K562 (cell line): ENCODE measurements at regions not wholly inside any gene's neighbourhood (a gene's known extent, or its start where the extent isn't known, plus 50 kb on each side); places are given as distances from the start of the nearest gene placed in this dataset.

Source experiments
- ATAC-seq: fragments of 200-7000 bp; cut with Tn5 transposase; 3 replicates; pipeline ENCODE4 v1.9.1; 2020; ENCODE audit warnings: moderate library complexity
- BruUV-seq: library from RNA; stranded (reverse); fragments of 400-500 nt; replicated peaks from 2 replicates; lab custom pipeline; 2021; lab: Mats Ljungman, UMichigan
- CTCF ChIA-PET: fragments of 300-600 bp; formaldehyde crosslinking; extraction: SDS; loops from one replicate; lab custom pipeline; 2021; ENCODE audit warnings: low intra/inter-chr PET ratio; lab: Yijun Ruan, JAX
- POLR2A ChIA-PET: fragments of 300-600, 350-650 bp; sonication (Branson Sonifier 250); formaldehyde crosslinking; extraction: SDS; loops from one replicate; lab custom pipeline; 2021; ENCODE audit warnings: antibody characterized with exemption, inconsistent platforms; lab: Yijun Ruan, JAX
- DNase-seq, 4 experiments: peaks; one replicate each; pipeline versions ENCODE4 v3.0.0 to v3.0.0-alpha.2; 2011 to 2018; ENCODE audit warnings: low spot score in 3 of 4, mixed read lengths in 3 of 4; ENCODE audit errors: extremely low read depth in 1 of 4
- FAIRE-seq: peaks from 2 replicates; lab custom pipeline; 2011; peaks lifted over from hg19 to GRCh38; lab: Jason Lieb, UNC
- H2AFZ ChIP-seq: 2 replicates; pipeline ENCODE4 v1.6.0; 2011; ENCODE audit warnings: low read depth, low read length, control low read depth, inconsistent platforms
- H3K27ac ChIP-seq: fragments of 200-600 bp; 3 replicates; pipeline ENCODE4 v1.8.0; 2011; ENCODE audit warnings: low read depth, mild to moderate bottlenecking, control low read depth, inconsistent platforms, low read length, moderate library complexity, mixed read lengths; ENCODE audit errors: extremely low read depth
- H3K27me3 ChIP-seq, 2 experiments: fragments of 300-600 bp in 1 of 2; 2 replicates in 1 of 2; 3 replicates in 1 of 2; pipeline versions ENCODE4 v1.6.0 to v1.8.0; 2011; ENCODE audit warnings: inconsistent platforms in 2 of 2, low read length in 2 of 2, mild to moderate bottlenecking in 1 of 2, mixed read lengths in 1 of 2, moderate library complexity in 1 of 2; ENCODE audit not compliant: control insufficient read depth in 2 of 2, insufficient read depth in 2 of 2
- H3K36me3 ChIP-seq: fragments of 300-600 bp; 3 replicates; pipeline ENCODE4 v1.8.0; 2011; ENCODE audit warnings: mild to moderate bottlenecking, low read length, inconsistent platforms; ENCODE audit not compliant: control insufficient read depth, insufficient read depth
- H3K4me1 ChIP-seq, 2 experiments: fragments of 200-600 bp in 1 of 2; replicated peaks in 1 of 2; 2 replicates in 1 of 2; 3 replicates in 1 of 2; pipeline versions ENCODE4 v1.5.1 to v1.8.0; 2011; ENCODE audit warnings: inconsistent platforms in 2 of 2, low read length in 2 of 2, mild to moderate bottlenecking in 1 of 2, mixed read lengths in 1 of 2, moderate library complexity in 1 of 2; ENCODE audit not compliant: control insufficient read depth in 2 of 2, insufficient read depth in 2 of 2
- H3K4me2 ChIP-seq: 2 replicates; pipeline ENCODE4 v1.6.1; 2011; ENCODE audit warnings: low read length, control low read depth, inconsistent platforms, mixed read lengths; ENCODE audit not compliant: insufficient read depth
- H3K4me3 ChIP-seq: fragments of 200-600 bp; sonication (generic), shearing (Covaris generic); 2 replicates; pipeline ENCODE4 v1.5.1; 2016; ENCODE audit warnings: control low read depth, inconsistent platforms
- H3K79me2 ChIP-seq: fragments of 200-600 bp; 3 replicates; pipeline ENCODE4 v1.8.0; 2011; ENCODE audit warnings: low read length, inconsistent platforms; ENCODE audit not compliant: control insufficient read depth, insufficient read depth
- H3K9ac ChIP-seq, 2 experiments: 2 replicates each; pipeline versions ENCODE4 v1.6.0 to v1.6.1; 2011; ENCODE audit warnings: low read depth in 2 of 2, low read length in 2 of 2, control low read depth in 1 of 2, inconsistent platforms in 1 of 2, mild to moderate bottlenecking in 1 of 2, mixed read lengths in 1 of 2; ENCODE audit not compliant: insufficient read depth in 1 of 2
- H3K9me1 ChIP-seq: one replicate; pipeline ENCODE4 v1.6.0; 2011; ENCODE audit warnings: inconsistent platforms, mild to moderate bottlenecking, low read length, moderate library complexity; ENCODE audit not compliant: control insufficient read depth, insufficient read depth
- H3K9me3 ChIP-seq: replicated peaks from 2 replicates; pipeline ENCODE4 v1.5.1; 2011; ENCODE audit warnings: low read depth, low read length, inconsistent platforms; ENCODE audit not compliant: control insufficient read depth, insufficient read depth
- H4K20me1 ChIP-seq: replicated peaks from 2 replicates; pipeline ENCODE4 v1.6.1; 2011; ENCODE audit warnings: low read length, inconsistent platforms, mixed read lengths; ENCODE audit not compliant: control insufficient read depth, insufficient read depth
- HDAC8 ChIP-seq: fragments of 450-650 bp; IDR thresholded peaks from 2 replicates; pipeline ENCODE4 v1.6.1; 2016; ENCODE audit warnings: mild to moderate bottlenecking, missing genetic modification characterization, moderate library complexity, missing compliant biosample characterization
- KDM1A ChIP-seq, 2 experiments: fragments of 450-650 bp; IDR thresholded peaks; 2 replicates each; pipeline ENCODE4 v1.6.1; 2016; ENCODE audit warnings: mild to moderate bottlenecking in 2 of 2
- SAFB2 ChIP-seq: fragments of 200-400 bp; formaldehyde crosslinking; IDR thresholded peaks from 2 replicates; pipeline ENCODE4 v1.6.1; 2018; ENCODE audit warnings: borderline replicate concordance, low read length, low read depth, moderate library complexity; ENCODE audit not compliant: severe bottlenecking
- SUPT5H ChIP-seq: fragments of 450-650 bp; IDR thresholded peaks from 2 replicates; pipeline ENCODE4 v1.6.1; 2016
- ZNF347 ChIP-seq: fragments of 450-650 bp; formaldehyde crosslinking; IDR thresholded peaks from 2 replicates; pipeline ENCODE4 v1.4.0; 2020; ENCODE audit warnings: low read depth, mild to moderate bottlenecking, moderate library complexity
- WGBS: fragments of 100-300 bp; shearing (Covaris generic); methylation state at CpG from one replicate; pipeline ENCODE4 v1.1.6; 2016; ENCODE audit warnings: low coverage, mixed read lengths; ENCODE audit not compliant: insufficient coverage; ENCODE audit errors: missing lambda C conversion rate; 5-methylcytosine and 5-hydroxymethylcytosine counted together
- in situ Hi-C: fragments of 300-500 bp; cut with MboI; formaldehyde crosslinking; loops from 4 replicates; pipeline ENCODE4 v1.15.0; 2018; ENCODE audit warnings: inconsistent platforms, mixed read lengths
- intact Hi-C: fragments of 100-400 bp; cut with micrococcal nuclease; formaldehyde crosslinking; loops from 2 replicates; pipeline ENCODE4 v1.14.2; 2022
- TF ChIP-seq, protein P1 (sequence below): sonication (generic); formaldehyde crosslinking; IDR thresholded peaks from 2 replicates; pipeline ENCODE4 v1.8.0; 2022; ENCODE audit warnings: mild to moderate bottlenecking, low read depth, missing genetic modification reagents
- TF ChIP-seq, protein P2 (sequence below): fragments of 250-450 bp; sonication (Bioruptor Pico); IDR thresholded peaks from 2 replicates; pipeline ENCODE4 v1.5.0; 2020; ENCODE audit warnings: mild to moderate bottlenecking
- TF ChIP-seq, protein P3 (sequence below), 2 experiments: fragments of 450-650 bp; formaldehyde crosslinking in 1 of 2; IDR thresholded peaks; 2 replicates each; pipeline versions ENCODE4 v1.4.0 to v1.6.1; 2014 to 2020; ENCODE audit warnings: mild to moderate bottlenecking in 2 of 2, borderline replicate concordance in 1 of 2, low read depth in 1 of 2
- TF ChIP-seq, protein P4 (sequence below): IDR thresholded peaks from 2 replicates; pipeline ENCODE4 v1.6.1; 2011; ENCODE audit not compliant: insufficient read length; ENCODE audit errors: extremely low read depth
- TF ChIP-seq, protein P5 (sequence below): fragments of 450-650 bp; formaldehyde crosslinking; IDR thresholded peaks from 2 replicates; pipeline ENCODE4 v1.4.0; 2022; ENCODE audit warnings: missing genetic modification characterization

DNA sequence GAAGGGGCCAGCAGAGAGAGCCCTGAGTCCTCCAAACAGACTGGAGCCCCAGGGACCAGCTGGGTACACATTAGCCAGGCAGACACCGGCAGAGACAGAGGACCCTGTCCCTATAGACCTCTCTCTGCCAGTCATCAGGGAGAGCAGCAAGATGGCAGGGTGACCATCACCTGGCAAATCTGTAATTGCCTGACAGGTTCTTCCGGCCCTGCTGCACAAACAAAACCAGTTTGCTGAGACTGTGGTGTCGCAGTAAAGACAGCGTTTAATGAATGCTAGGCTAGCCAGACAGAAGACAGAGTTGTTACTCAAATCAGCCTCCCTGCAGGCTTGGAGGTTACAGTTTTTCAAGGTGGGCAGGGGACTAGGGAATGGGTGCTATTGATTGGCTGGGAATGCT lies 618.9 kb downstream of the NPHP4 start:
- ChIA-PET CTCF (no interaction called here), POLR2A (no interaction called here)
- FAIRE-seq = no peak
- H3K9ac ChIP-seq = no peak overlapping the region
- no peaks in the 10 kb centered on the region for H3K9me3 ChIP-seq
- H3K4me1 ChIP-seq = no peaks in the 10 kb centered on the region
- H3K4me3 ChIP-seq = no peak overlapping the region
- no peaks in the 10 kb centered on the region for H3K9me1 ChIP-seq
- H4K20me1 ChIP-seq = no peaks in the 10 kb centered on the region
- H2AFZ ChIP-seq = no peak overlapping the region
- no peak for ATAC-seq
- no peaks in the 10 kb centered on the region for H3K79me2 ChIP-seq
- no TSS peak for BruUV-seq
- intact Hi-C loops (no loop called here), in situ Hi-C loops (no loop called here)
- no peaks in the 10 kb centered on the region for H3K27me3 ChIP-seq
- 0% methylated on average over 4 of the region's 4 CpGs for WGBS
- no peaks in the 10 kb centered on the region for H3K36me3 ChIP-seq
- DNase-seq = no peak
- no peak overlapping the region for H3K27ac ChIP-seq
- no peak overlapping the region for H3K4me2 ChIP-seq
- TF ChIP-seq, protein P1, sequence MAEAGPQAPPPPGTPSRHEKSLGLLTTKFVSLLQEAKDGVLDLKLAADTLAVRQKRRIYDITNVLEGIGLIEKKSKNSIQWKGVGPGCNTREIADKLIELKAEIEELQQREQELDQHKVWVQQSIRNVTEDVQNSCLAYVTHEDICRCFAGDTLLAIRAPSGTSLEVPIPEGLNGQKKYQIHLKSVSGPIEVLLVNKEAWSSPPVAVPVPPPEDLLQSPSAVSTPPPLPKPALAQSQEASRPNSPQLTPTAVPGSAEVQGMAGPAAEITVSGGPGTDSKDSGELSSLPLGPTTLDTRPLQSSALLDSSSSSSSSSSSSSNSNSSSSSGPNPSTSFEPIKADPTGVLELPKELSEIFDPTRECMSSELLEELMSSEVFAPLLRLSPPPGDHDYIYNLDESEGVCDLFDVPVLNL (CRISPR knock-in tag) = no peak
- TF ChIP-seq, protein P2, sequence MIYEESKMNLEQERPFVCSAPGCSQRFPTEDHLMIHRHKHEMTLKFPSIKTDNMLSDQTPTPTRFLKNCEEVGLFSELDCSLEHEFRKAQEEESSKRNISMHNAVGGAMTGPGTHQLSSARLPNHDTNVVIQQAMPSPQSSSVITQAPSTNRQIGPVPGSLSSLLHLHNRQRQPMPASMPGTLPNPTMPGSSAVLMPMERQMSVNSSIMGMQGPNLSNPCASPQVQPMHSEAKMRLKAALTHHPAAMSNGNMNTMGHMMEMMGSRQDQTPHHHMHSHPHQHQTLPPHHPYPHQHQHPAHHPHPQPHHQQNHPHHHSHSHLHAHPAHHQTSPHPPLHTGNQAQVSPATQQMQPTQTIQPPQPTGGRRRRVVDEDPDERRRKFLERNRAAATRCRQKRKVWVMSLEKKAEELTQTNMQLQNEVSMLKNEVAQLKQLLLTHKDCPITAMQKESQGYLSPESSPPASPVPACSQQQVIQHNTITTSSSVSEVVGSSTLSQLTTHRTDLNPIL = no peak
- no peak for TF ChIP-seq KDM1A (IDR thresholded peaks at IDR 0.05)
- TF ChIP-seq, protein P3, sequence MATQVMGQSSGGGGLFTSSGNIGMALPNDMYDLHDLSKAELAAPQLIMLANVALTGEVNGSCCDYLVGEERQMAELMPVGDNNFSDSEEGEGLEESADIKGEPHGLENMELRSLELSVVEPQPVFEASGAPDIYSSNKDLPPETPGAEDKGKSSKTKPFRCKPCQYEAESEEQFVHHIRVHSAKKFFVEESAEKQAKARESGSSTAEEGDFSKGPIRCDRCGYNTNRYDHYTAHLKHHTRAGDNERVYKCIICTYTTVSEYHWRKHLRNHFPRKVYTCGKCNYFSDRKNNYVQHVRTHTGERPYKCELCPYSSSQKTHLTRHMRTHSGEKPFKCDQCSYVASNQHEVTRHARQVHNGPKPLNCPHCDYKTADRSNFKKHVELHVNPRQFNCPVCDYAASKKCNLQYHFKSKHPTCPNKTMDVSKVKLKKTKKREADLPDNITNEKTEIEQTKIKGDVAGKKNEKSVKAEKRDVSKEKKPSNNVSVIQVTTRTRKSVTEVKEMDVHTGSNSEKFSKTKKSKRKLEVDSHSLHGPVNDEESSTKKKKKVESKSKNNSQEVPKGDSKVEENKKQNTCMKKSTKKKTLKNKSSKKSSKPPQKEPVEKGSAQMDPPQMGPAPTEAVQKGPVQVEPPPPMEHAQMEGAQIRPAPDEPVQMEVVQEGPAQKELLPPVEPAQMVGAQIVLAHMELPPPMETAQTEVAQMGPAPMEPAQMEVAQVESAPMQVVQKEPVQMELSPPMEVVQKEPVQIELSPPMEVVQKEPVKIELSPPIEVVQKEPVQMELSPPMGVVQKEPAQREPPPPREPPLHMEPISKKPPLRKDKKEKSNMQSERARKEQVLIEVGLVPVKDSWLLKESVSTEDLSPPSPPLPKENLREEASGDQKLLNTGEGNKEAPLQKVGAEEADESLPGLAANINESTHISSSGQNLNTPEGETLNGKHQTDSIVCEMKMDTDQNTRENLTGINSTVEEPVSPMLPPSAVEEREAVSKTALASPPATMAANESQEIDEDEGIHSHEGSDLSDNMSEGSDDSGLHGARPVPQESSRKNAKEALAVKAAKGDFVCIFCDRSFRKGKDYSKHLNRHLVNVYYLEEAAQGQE (IDR thresholded peaks at IDR 0.05; ENCODE audit: borderline replicate concordance) = no peak
- TF ChIP-seq, protein P3 (CRISPR knock-in tag; IDR thresholded peaks at IDR 0.05; ENCODE audit: low read depth) = no peak
- TF ChIP-seq, protein P4, sequence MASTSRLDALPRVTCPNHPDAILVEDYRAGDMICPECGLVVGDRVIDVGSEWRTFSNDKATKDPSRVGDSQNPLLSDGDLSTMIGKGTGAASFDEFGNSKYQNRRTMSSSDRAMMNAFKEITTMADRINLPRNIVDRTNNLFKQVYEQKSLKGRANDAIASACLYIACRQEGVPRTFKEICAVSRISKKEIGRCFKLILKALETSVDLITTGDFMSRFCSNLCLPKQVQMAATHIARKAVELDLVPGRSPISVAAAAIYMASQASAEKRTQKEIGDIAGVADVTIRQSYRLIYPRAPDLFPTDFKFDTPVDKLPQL = no peak
- TF ChIP-seq HDAC8 (tag) = no peak
- TF ChIP-seq ZNF347 (CRISPR knock-in tag) = no peak
- TF ChIP-seq, protein P5, sequence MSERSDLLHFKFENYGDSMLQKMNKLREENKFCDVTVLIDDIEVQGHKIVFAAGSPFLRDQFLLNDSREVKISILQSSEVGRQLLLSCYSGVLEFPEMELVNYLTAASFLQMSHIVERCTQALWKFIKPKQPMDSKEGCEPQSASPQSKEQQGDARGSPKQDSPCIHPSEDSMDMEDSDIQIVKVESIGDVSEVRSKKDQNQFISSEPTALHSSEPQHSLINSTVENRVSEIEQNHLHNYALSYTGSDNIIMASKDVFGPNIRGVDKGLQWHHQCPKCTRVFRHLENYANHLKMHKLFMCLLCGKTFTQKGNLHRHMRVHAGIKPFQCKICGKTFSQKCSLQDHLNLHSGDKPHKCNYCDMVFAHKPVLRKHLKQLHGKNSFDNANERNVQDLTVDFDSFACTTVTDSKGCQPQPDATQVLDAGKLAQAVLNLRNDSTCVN (CRISPR knock-in tag) = no peak
- no peak for TF ChIP-seq SUPT5H
- no peak for TF ChIP-seq SAFB2
